HuH-7 (cell line): ENCODE measurements at regions not wholly inside any gene's neighbourhood (a gene's known extent, or its start where the extent isn't known, plus 50 kb on each side); places are given as distances from the start of the nearest gene placed in this dataset.

Experiments used
- DNase-seq: peaks from one replicate; pipeline ENCODE4 v3.0.0; 2011; ENCODE audit warnings: low spot score

DNA sequence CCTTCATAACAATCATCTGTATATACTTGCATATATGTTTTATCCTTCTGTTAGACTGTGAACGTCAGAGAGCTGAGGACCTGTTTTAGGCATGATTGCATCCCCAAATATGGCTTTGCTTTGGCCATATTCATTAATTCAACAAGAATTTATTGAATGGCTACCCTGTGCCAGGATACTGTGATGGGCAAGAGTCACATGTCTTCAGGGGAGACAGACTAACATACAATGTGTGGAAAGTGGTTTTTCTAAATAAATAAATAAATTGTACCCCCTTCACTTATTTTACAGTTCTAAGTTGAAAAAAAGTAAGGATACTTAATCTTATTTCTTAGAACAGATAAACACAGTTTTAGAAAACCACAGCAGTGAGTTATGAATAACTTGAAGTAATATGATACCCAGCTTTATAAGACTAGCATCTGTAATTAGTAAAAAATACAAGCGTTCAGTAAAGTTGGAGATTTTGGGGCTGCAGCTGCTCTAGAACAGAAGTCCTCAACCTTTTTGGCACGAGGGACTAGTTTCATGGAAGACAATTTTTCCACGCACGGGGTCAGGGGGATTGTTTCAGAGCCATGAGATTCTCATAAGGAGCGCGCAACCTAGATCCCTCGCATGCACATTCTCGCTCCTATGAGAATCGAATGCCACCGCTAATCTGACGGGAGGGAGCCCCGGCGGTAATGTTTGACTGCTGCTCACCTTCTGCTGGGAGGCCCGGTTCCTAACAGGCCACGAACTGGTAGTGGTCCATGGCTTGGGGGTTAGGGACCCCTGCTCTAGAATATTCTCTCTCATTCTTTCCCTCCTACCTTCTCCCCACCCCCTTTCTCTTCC, 89.4 kb upstream of the MTPN start:
- no peak for DNase-seq

DNA sequence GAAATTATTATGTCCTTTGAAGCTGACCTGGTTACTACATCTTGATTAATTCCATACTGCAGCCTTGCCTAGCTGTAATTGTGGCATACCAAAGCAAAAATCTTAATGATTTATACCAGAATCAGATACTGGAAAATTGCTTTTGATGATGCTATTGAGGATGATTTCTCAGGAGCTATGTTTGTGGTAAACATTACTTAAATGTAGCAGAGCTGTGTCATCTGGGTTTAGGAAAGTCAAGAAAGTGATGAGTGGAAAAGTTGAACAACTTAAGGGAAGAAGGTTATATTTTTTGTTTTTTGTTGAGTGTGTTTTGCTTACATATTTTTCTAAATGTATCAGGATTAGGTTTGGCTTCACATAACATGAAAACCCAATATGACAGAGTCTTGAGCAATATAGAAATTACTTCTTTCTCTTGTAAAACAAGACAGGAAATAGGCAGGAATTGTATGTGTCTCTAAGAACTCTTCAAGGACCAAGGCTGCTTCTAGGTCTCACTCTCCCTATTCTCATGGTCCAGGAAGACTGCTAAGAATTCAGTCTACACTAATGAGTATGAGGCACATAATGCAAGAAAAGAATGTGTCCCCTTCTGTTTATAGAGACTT, 87.6 kb upstream of the MTPN start:
- DNase-seq: no peak

DNA sequence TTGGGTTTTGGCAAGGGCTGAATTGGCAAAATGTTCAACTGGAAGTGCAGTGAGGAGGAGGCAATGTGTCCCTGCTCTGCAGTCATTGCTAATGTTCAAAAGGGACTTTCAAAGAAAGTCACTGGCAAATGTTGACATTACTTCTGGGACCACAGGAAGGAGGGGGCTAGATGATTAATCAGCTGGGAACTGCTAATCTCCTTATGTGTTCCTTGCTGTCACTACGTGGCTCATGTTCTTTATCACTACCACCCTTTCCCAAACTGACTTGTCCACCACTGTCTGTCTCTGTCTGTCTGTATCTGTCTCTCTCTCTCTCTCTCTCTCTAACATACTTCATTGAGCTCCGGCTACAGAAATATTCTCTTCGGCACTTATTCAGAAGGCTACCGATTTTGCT, 86.9 kb upstream of the MTPN start:
- no peak for DNase-seq

DNA sequence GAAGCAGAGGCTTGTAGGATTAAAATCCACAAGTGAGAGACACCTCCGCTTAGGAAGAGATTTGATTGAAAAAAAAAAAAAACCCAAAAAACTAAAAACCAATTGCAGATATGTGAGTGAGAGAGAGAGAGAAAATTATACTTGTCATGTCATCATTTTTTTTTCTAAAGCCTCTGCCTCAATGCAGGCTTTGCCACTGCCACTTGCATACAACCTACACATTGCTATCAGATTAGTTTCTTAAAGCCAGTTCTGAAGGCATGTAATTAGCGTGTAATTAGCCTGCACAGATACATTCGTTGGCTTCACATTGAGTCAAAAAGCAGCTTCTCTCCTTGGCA, 86.1 kb upstream of the MTPN start:
- DNase-seq: no peak

DNA sequence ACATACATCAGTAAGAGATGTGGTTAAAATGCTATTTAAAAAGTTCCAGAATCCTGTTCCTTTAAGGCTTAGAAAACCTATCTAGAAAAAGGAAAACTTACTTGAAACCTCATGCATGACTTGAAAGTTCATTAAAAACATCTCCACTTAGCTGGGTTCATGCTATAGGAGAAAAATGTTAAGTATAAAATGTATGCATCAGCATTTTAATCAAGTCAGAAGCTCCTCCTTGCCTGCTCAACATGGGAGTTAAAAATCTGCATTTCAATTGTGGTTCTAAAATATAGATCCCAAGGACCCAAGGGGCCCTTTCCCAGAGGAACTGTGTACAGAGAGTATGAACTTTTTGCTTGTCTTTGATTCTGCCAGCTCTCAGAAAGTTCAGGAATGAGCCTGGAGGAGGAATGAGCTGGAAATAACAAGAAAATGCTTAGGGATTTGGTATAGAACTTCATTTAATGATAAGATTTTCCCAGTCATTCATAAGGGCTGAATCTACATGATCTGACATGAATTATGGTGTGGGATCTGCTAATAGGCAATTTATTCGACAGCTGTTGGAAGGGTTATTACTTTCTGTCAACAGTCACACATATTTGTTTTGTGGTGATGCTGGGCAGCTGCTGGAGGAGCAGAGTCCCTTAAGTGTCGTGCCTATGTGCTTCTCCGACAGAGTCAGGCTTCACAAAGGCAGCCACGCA, 85.6 kb upstream of the MTPN start:
- no peak for DNase-seq

DNA sequence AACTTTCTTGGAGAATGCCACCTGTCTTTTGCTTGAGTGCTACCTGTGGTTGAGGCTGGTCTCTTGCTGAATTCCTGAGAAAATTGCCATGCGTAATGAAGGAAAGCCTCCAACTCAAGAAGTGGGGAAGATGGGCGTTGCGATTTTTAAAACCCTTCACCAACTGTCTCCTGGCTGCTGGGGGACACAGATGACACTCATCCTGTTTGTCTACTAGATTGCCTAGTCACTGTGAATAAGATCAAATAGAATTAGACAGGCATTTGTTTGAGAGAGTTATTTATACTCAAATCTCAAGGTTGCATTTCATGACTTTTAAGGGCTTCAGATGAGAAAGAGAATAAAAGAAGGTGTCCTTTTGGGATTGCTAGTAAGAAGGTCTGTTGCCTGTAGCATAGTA, 84.3 kb upstream of the MTPN start:
- no peak for DNase-seq

DNA sequence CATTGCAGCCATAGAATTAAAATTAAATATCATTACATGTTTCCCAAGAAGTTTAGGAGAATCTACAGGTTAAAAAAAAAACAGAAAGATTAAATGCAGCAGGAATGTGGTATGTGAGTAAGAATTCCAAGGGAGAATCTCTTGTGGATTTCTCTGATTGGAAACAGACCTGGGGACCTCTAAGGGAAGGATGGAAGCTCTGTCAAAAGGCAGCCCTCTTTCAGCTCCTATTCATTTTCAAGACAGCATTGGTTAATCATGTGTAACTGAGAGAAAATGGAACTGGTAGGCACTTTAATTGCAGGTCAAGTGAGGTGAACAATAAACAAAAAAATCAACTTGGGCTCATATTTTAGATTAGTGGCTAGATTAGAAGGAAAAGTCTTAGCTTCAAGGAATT, 81.4 kb upstream of the MTPN start:
- no peak for DNase-seq

DNA sequence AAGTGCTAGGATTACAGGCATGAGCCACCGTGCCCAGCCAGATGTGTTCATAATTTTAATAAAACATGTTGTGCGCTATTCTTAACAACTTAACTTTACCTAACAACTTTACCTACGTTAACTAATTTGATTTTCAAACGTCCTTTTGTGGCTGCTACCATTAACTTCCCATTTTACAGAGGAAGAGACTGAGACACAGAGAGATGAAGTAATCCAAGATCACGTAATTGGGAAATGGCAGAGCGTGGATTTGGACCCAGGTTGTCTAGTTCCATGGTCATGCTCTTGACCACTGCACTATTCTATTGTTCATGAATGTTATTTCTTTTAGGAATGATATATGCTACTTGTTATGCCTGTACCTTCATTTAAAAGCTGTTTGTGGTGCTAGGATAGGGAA, 80.3 kb upstream of the MTPN start:
- no peak for DNase-seq

DNA sequence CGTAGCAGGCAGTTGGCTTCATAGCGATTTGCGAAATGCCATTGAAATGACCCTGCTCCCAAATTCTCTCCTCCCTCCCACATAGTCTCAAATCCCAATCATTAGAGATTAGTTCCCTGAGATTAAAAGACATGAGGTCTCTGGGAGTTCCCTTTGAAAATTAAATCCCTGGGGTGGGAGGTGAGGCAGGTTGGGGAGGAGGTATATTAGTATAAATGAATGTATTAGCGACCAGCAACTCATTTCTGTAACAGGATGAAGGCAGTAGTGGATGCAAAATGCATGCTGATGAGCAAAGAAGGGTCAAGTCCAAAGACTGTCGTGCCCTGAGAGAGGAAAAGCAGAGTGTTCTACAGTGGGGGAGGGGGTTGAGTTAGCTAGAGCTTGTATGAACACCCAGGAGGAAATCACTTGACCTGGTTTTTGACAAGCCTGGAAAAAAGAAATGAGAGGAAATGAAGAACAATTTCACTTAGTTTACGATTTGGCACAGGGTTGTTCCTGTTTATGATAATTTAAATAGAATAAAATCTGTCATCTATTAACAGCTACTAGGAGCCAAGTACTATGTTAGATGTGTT, 79.6 kb upstream of the MTPN start:
- no peak for DNase-seq

DNA sequence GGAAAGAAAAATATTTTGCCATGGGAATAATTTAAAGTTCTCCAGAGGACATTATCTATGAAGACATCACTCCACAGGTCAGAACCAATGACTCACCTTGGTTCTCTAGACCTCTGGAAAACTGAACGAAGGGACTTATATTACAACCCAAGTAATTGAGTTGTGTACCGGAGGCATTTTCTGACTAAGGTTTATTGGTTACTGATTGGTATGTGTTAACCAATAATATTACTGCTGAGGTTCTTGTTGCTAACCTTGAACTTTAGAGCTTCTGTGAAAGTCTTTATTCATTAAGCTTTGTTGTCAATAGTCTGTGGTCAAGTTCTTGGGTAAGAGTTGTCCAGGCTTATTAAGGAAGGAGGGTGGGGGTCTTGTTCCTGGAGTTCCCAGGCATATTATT, 78.1 kb upstream of the MTPN start:
- no peak for DNase-seq

DNA sequence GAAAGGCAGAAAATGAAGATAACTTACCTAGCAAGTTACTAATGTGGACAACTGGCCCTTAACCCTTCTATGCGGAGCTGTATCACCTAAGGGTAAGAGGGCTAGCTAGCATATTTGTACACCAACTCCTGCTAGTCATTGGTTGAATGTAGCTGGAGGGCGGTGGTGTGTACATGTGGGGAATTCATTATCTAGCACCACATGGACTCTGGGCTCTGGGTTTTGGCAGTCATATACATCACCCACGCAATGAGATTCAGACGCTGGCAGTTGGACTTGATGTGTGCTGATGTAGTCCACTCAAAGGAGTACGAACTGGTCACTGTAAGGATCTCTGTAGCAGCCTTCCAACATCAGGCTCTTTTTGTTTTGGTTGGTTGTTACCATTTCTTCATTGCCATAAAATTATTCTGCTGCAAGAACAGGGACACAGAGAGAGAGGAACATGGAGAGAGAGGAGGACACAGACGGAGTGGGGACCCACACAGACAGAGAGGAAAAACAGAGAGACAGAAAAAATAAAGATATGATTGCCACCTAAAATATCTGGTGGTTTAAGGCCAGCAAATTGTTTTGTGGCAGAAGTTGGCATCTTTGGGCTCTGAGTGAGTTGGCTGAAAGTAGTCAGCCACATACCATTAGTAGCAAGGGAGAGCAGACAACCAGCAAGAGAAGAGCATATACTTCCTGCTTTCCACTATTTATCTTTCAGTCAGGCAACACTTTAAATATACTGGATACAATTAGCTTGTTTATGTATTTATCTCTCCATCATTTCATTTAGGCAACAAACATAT, 76.7 kb upstream of the MTPN start:
- no peak for DNase-seq

DNA sequence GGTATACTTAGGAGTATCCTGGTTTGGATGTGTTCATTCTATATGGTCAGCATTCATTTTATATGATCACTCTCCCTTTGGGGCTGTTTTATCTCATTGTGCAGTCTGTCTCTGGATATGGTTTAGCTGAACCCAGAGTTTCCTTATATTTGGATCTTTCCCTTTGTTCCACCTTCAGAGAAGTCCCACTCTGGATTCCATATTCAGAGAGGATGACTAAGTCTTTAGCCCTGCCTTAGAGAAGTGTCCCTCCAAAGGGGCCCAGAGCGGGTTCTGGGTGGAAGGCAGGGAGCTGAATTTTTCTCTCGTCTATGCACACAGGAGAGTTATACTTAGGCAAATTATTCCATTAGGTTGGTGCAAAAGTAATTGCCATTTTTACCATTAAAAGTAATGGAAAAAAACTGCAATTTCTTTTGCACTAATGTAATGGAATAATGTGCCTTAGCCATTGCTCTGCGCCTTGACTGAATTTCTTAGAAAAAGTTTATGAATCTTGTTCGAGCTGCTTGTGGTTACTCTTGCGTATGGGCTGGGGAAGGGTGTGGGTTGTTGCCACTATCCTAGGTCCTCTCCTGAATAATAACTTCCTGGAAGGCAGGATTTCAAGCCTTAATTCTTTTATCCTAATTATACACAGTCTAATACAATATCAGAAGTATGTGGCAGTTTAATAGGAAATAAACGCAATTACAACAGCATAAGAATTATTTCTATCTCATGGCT, 74.2 kb upstream of the MTPN start:
- no peak for DNase-seq

DNA sequence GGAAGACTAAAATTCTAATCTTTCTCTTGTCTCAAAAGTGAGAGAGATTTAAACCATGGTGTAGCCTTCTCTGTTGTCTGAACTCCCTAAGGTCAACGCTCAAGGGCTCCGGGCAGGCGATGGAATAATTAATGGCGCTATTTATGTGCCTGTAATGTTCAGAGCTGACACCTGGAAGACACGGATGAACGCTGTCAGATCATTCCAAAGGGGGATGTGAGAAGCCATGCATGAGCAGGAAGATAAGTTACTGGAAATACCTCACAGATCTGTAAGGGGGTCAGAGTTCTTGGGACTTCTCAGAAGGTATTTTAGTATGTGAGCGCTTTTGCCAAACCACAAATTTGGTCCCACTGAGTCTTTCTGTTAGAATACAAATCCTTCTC, 73.3 kb upstream of the MTPN start:
- no peak for DNase-seq

DNA sequence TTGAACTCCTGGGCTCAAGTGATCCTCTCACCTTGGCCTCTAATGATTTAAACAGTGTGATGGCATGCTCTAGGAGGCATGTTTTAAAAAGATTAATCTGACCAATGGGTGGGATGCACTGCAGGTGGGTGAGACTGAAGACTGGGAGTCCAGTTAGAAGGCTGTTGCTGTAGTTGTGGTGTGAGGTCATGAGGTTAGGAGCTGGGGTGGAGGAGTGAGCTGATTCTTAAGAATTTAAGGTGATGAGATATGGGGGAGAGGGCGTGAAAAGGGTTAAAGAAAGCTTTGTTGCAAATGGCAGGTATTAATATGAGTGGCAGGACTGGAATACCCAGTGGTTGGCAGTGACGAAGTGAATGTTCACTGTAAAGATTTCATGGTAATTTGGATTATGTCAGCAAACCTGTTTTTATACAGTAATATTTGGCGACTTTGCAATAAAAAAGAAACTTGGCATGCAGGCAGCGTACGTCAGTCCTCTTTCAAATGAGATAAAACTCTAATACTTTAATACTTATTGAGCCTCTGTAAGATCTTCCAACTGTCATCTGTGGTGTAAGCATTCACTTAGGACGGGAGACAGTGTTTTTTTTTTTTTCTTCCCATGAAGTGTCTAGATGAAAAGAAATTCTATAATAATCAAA, 72.8 kb upstream of the MTPN start:
- DNase-seq: no peak

DNA sequence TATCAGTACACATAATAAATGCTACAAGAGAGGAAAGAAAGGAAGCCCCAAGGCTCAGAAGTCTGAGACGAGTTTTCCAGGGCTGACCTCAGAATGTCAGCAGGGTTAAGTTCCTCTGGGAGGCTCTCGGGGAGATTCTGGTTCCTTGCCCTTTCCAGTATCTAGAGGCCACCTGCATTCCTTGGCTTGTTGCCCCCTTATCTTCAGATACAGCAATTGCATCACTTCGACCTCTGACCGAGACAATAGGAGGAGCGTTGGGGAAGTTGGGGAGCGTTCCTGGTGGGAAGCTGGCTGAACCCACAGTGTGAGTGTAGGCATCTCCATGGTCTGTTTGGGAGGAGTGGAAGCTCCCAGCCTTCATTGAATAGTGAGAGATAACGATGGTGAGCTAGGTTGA, 72.0 kb upstream of the MTPN start:
- DNase-seq: no peak

DNA sequence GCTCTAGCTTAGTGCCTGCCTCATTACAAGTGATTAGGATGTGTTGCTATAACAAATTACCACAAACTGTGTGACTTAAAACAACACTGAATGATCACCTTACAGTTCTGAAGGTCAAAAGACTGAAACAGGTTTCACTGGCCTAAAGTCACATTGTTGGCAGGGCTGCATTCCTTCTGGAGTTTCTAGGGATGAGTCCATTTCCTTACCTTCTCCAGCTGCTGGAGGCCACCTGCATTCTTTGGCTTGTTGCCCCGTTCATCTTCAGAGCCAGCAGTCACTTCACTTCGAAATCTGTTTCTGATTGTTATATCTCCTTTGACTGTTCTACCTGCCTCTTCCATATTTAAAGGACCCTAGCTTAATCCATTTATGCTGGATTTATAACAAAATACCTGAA, 69.4 kb upstream of the MTPN start:
- no peak for DNase-seq

DNA sequence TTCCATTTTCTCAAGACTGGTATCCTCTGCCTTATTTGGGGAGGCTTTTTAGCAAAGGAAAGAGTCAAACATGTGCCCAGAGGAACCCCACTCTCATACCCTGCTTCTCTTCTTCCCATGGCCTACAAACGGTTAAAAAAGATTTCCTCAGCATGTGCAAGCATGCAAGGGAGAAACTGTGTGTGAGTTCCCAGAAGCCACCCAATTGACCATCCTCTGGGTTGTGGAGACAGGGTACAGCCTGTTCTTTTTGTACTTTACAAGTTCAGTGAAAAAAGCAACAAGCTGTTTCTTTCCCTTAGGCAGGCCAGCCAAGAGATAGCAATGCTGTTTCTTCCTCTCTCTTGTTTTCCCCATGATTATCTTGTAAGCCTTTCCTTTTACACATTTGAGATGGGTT, 68.8 kb upstream of the MTPN start:
- no peak for DNase-seq

DNA sequence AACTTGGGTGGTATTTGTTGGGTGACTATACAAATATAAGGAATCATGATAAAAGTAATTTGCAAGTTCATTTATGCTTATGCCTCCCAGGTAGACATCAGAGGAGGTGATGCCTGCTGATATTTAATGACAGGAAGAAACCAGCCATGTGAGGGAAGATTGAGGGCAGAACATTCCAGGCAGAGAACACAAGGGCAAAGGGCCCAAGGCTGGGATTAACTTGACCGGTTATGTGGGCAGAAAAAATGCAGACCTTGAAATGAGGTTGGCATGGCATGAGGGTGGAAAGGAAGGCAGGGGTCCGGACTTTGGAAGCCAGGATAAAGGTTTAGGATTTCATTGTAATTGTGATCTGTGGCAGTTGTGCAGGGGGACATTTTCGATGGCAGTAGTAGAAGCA, 68.0 kb upstream of the MTPN start:
- no peak for DNase-seq

DNA sequence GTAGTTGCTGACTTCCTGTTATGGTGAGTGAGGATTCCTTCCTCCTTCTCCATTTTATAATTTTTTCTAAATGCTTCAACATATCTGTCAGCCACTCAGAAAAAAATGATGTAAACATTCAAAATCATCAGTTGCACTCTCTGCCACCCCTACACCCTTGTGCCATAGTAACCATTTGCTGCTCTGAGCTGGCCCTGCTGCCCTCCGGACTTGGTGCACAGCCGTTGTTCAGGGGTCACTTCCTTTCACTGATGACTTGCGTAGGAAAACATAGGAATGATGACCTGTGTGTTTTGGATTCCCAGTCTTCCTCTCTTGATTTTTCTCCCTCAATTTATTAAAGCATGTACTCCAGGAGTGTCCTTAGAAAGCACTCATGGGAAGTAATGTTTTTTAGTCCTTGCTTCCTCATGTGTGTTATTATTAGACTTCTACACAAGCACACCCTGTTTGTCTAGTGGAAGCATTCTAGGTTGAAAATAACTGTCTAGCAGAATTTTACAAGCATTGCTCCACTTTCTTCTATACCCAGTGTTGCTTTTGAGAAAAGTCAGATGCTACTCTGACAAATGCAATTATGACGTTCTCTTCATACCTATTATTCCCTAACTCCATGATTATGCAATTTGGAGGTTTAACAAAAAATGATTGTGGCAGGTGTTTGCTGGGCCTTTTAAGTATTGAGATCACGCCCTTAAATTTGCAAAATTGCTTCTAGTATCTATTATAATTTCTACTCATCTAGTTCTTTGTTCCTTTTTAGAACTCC, 62.6 kb upstream of the MTPN start:
- DNase-seq: no peak

DNA sequence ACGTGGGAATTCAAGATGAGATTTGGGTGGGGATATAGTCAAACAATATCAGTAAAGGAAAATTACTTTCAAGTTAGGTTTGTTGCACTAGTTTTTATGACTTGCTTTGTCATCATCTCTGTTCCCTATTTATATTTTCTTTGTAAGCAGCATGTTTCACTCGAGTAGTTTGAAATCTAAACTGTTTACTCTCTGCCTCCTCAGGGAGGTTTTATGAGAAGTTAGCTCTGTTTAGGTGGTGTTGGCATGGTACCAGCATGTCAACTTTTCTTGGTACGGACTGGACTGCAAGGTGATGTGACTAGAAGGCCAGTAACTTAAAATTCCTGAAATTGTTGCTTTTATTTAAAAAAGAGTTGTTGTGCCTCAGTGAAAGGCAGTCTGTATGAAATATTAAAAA, 59.2 kb upstream of the MTPN start:
- DNase-seq: no peak
